ENCODE measurements at regions not wholly inside any gene's neighbourhood (a gene's known extent, or its start where the extent isn't known, plus 50 kb on each side); places are given as distances from the start of the nearest gene placed in this dataset.
"Not testable (repeated sequence)": the region's sequence is repeated elsewhere in the genome, so short reads cannot be mapped to it uniquely, and the experiment has no call there.

DNA sequence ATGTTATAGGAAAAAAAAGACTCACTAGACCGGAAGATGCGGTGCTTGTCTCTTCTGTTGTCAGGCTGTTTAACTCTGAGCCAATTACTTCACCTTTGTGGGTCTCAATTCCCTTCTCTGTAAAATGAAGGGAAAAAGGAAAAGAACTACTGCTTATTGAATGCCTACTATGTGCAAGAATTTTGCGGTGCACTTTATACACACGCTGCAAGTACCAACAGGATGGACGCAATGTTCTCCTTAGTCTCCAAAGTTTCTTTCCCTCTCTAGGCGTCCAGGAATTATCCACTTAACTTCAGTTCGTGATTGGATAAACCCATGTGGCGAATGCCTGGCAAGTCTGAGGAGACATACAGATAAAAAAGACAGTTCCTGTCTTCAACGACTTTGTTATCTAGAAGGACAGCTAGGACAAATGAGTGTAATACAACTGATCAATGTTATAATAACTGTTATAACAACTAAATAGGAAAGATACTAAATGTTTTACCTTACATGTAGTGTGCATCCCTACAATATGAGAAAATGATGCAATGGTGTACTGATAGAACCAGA, 69.0 kb upstream of the JARID2 start:
- CTCF ChIA-PET, result no interaction called here
- H3K4me3 ChIP-seq (ENCODE audit: low read depth, low read length), result no peak overlapping the region
- Mint-ChIP-seq H3K4me3 (ENCODE audit: unreplicated experiment) (no peak overlapping the region), H3K36me3 (ENCODE audit: insufficient read depth, unreplicated experiment) (no peaks in the 10 kb centered on the region), H3K9me3 (ENCODE audit: unreplicated experiment) (no peaks in the 10 kb centered on the region), H3K27me3 (ENCODE audit: insufficient read depth, unreplicated experiment) (no peaks in the 10 kb centered on the region), H3K4me1 (ENCODE audit: low read depth, unreplicated experiment) (no peaks in the 10 kb centered on the region), H3K27ac (ENCODE audit: unreplicated experiment) (no peak overlapping the region)
- H3K36me3 ChIP-seq (ENCODE audit: control insufficient read depth, insufficient read depth, low read length), result no peaks in the 10 kb centered on the region
- BruUV-seq (replicated peaks), result no TSS peak
- H3K4me1 ChIP-seq, result no peaks in the 10 kb centered on the region
- no peaks in the 10 kb centered on the region for H3K9me3 ChIP-seq
- POLR2A ChIA-PET, result no interaction called here
- no peak for DNase-seq
- intact Hi-C loops (cut with micrococcal nuclease; ENCODE audit: unreplicated experiment), result no loop called here
- TF ChIP-seq CTCF (IDR thresholded peaks at IDR 0.05; ENCODE audit: insufficient read depth in 1 of 2, low read depth in 1 of 2, low read length in 1 of 2, severe bottlenecking in 1 of 2, unreplicated experiment in 1 of 2), result no peak
- H3K27me3 ChIP-seq (replicated peaks; ENCODE audit: control insufficient read depth, insufficient read depth, low read length), result no peaks in the 10 kb centered on the region

DNA sequence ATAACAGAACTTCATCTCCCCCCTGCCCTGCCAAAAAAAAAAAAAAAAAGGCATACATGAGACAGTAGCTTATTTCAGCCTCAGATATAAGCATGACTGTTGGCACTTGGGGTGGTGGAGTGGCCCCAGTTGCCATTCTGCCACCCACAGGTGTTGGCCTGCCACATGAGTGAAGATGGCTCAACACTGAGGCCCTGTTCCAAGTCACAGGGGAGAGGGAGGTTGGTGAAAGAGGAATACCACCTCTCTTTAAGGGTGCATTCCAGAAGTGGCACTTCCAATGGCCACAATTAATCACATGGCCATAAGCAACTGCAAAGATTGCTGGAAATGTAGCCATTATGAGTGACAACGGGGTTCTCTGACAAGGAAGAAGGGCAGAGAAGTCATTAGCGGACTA, 61.9 kb upstream of the JARID2 start:
- intact Hi-C loops (cut with micrococcal nuclease; ENCODE audit: unreplicated experiment), result no loop called here
- H3K4me3 Mint-ChIP-seq (ENCODE audit: unreplicated experiment), result no peak overlapping the region
- H3K4me1 Mint-ChIP-seq (ENCODE audit: low read depth, unreplicated experiment), result no peaks in the 10 kb centered on the region
- Histone ChIP-seq H3K9me3 (no peaks in the 10 kb centered on the region), H3K4me1 (no peaks in the 10 kb centered on the region), H3K4me3 (ENCODE audit: low read depth, low read length) (no peak overlapping the region), H3K36me3 (ENCODE audit: control insufficient read depth, insufficient read depth, low read length) (no peaks in the 10 kb centered on the region), H3K27me3 (replicated peaks; ENCODE audit: control insufficient read depth, insufficient read depth, low read length) (no peaks in the 10 kb centered on the region)
- no peaks in the 10 kb centered on the region for H3K27me3 Mint-ChIP-seq (ENCODE audit: insufficient read depth, unreplicated experiment)
- no TSS peak for BruUV-seq (replicated peaks)
- peaks cover 7% of the 10 kb centered on the region for H3K9me3 Mint-ChIP-seq (ENCODE audit: unreplicated experiment)
- CTCF ChIA-PET, result no interaction called here
- no peak for TF ChIP-seq CTCF (IDR thresholded peaks at IDR 0.05; ENCODE audit: insufficient read depth in 1 of 2, low read depth in 1 of 2, low read length in 1 of 2, severe bottlenecking in 1 of 2, unreplicated experiment in 1 of 2)
- no peaks in the 10 kb centered on the region for H3K36me3 Mint-ChIP-seq (ENCODE audit: insufficient read depth, unreplicated experiment)
- POLR2A ChIA-PET, result no interaction called here
- H3K27ac Mint-ChIP-seq (ENCODE audit: unreplicated experiment), result no peak overlapping the region
- no peak for DNase-seq

- intact Hi-C loops (cut with micrococcal nuclease; ENCODE audit: unreplicated experiment), result no loop called here
- Histone ChIP-seq H3K4me1 (no peaks in the 10 kb centered on the region), H3K9me3 (no peaks in the 10 kb centered on the region), H3K27me3 (replicated peaks; ENCODE audit: control insufficient read depth, insufficient read depth, low read length) (no peaks in the 10 kb centered on the region), H3K4me3 (ENCODE audit: low read depth, low read length) (no peak overlapping the region), H3K36me3 (ENCODE audit: control insufficient read depth, insufficient read depth, low read length) (no peaks in the 10 kb centered on the region)
- H3K4me1 Mint-ChIP-seq (ENCODE audit: low read depth, unreplicated experiment), result no peaks in the 10 kb centered on the region
- no peaks in the 10 kb centered on the region for H3K27me3 Mint-ChIP-seq (ENCODE audit: insufficient read depth, unreplicated experiment)
- H3K36me3 Mint-ChIP-seq (ENCODE audit: insufficient read depth, unreplicated experiment), result no peaks in the 10 kb centered on the region
- ChIA-PET CTCF (no interaction called here), POLR2A (no interaction called here)
- BruUV-seq (replicated peaks), result no TSS peak
- peaks cover 7% of the 10 kb centered on the region for H3K9me3 Mint-ChIP-seq (ENCODE audit: unreplicated experiment)
- H3K27ac Mint-ChIP-seq (ENCODE audit: unreplicated experiment), result no peak overlapping the region
- TF ChIP-seq CTCF (IDR thresholded peaks at IDR 0.05; ENCODE audit: insufficient read depth in 1 of 2, low read depth in 1 of 2, low read length in 1 of 2, severe bottlenecking in 1 of 2, unreplicated experiment in 1 of 2), result no peak
- DNase-seq, result no peak
- H3K4me3 Mint-ChIP-seq (ENCODE audit: unreplicated experiment), result no peak overlapping the region
Observed at GRCh38 chr6:15184441-15184861, 61.4 kb upstream of the JARID2 start.

- H3K9me3 Mint-ChIP-seq (ENCODE audit: unreplicated experiment); CTCF ChIA-PET; POLR2A ChIA-PET; H3K36me3 Mint-ChIP-seq (ENCODE audit: insufficient read depth, unreplicated experiment); H3K4me3 ChIP-seq (ENCODE audit: low read depth, low read length); H3K27me3 Mint-ChIP-seq (ENCODE audit: insufficient read depth, unreplicated experiment); H3K36me3 ChIP-seq (ENCODE audit: control insufficient read depth, insufficient read depth, low read length); H3K4me3 Mint-ChIP-seq (ENCODE audit: unreplicated experiment); H3K4me1 ChIP-seq; intact Hi-C loops (cut with micrococcal nuclease; ENCODE audit: unreplicated experiment); H3K4me1 Mint-ChIP-seq (ENCODE audit: low read depth, unreplicated experiment); H3K27me3 ChIP-seq (replicated peaks; ENCODE audit: control insufficient read depth, insufficient read depth, low read length); DNase-seq; H3K9me3 ChIP-seq; BruUV-seq (replicated peaks); H3K27ac Mint-ChIP-seq (ENCODE audit: unreplicated experiment): not testable (repeated sequence)
Observed at GRCh38 chr6:15185111-15185510, 60.8 kb upstream of the JARID2 start.

DNA sequence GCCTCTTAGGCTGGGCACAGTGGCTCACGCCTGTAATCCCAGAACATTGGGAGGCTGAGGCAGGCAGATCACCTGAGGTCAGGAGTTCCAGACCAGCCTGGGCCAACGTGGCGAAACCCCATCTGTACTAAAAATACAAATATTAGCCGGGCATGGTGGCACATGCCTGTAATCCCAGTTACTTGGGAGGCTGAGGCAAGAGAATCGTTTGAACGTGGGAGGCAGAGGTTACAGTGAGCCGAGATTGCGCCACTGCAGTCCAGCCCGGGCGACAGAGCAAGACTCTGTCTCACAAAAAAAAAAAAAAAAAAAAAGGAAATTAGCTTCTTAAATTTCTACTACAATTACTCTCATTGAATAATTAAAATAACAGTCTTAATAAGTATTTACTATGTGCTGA, 52.4 kb upstream of the JARID2 start:
- H3K4me3 Mint-ChIP-seq (ENCODE audit: unreplicated experiment); H3K36me3 Mint-ChIP-seq (ENCODE audit: insufficient read depth, unreplicated experiment); BruUV-seq (replicated peaks); H3K27ac Mint-ChIP-seq (ENCODE audit: unreplicated experiment); H3K27me3 ChIP-seq (replicated peaks; ENCODE audit: control insufficient read depth, insufficient read depth, low read length); H3K27me3 Mint-ChIP-seq (ENCODE audit: insufficient read depth, unreplicated experiment); H3K36me3 ChIP-seq (ENCODE audit: control insufficient read depth, insufficient read depth, low read length); intact Hi-C loops (cut with micrococcal nuclease; ENCODE audit: unreplicated experiment); H3K9me3 ChIP-seq; POLR2A ChIA-PET; DNase-seq; H3K4me1 ChIP-seq; H3K4me3 ChIP-seq (ENCODE audit: low read depth, low read length); CTCF ChIA-PET; H3K9me3 Mint-ChIP-seq (ENCODE audit: unreplicated experiment); H3K4me1 Mint-ChIP-seq (ENCODE audit: low read depth, unreplicated experiment): not testable (repeated sequence)

All from Caco-2 (cell line).